Stimulated activated CD4-positive, alpha-beta T cell treated with anti-CD3 and anti-CD28 coated beads, Interleukin-4, amount 100 ng/mL, for 24 hours (primary cell): ENCODE measurements at regions not wholly inside any gene's neighbourhood (a gene's known extent, or its start where the extent isn't known, plus 50 kb on each side); places are given as distances from the start of the nearest gene placed in this dataset.
"Not testable (repeated sequence)": the region's sequence is repeated elsewhere in the genome, so short reads cannot be mapped to it uniquely, and the experiment has no call there.

Experiments
- DNase-seq: peaks from one replicate; pipeline ENCODE4 v3.0.0-alpha.2; 2020

- no peak for DNase-seq
These were observed 585.5 kb downstream of the TLE1 start for GRCh38 chr9:81103597-81104471.

- no peak for DNase-seq
These were observed 592.1 kb downstream of the TLE1 start for GRCh38 chr9:81097131-81097847.

GRCh38 chr9:81096625-81097024 is 592.7 kb downstream of the TLE1 start:
- no peak for DNase-seq

DNA sequence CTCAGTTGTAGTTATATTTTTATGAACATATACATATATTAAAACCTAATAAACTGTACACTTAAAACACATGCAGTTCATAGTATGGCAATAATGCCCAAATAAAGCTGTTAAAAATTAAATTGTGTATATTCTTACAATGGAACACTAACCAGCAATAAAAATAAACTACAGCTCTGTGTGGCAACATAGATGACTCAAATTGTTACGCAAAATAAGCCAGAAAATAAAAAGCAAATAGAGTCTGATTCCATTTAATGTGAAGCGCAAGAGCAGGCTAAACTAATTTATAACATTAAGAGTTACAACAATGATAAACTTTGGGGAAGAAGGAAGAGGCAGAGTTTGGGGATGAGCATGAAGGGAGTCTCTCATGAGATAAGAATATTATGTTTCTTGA is 597.3 kb downstream of the TLE1 start:
- no peak for DNase-seq

DNA sequence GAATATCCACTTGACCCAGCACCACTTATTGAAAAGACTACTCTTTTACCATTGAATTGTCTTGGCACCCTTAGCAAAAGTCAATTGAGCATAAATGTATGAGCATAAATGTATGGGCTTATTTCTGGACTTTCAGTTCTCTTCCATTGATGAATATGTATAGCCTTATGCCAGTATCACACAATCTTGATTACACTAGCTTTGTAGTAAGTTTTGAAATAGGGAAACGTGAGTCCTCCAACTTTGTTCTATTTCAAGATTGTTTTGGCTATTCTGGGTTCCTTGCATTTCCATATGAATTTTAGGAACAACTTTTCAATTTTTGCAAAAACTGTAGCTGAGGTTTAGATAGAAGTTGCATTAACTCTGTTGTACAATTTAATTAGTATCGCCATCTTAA is 601.0 kb downstream of the TLE1 start:
- DNase-seq = no peak

DNA sequence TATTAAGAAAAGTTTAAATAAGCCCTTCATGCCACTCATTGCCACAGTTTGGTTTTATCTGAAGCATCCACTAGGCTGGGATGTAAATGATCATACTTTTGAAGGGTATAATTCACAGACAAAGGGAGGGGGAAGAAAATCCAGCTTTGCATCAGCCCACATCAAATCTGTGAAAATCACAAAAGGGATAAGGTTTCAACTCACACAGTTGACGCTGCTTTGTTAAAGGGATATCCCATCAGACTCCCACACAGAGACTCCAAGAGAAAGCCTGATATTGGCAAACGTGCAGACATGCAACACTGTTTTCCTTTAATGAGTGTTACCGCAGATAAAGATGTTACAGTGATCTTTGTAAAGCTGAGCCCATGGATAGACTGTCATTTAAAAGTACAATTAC is 602.9 kb downstream of the TLE1 start:
- DNase-seq = no peak

DNA sequence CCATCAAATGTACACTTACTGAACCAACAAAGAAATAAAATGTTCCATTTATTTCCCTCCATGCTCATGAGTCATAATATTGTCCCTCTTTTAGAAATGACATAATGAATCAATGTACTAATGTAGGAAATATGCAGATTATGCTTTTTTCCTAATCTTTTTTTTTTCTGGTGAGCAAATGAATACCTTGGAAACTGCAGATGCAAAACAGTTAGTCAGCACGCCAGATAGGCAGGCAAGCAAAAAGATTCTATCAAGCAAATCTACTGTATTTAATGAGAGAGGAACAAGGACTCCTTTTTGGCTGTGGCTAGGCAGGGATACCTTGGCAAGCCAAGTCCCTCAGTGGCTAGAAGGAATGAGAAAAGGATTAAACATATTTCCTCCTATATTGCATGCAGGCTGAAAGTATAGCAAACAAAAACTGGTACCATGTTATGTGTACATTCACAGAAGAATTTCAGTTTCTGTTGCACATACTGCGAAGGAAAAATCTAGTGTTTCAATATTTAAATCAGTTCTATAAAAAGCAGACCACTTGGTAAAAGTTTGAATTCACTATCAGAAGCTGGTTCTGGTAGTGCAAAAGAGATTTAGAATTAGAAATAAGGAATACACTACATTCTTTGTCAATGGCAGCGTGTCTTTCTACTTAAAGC is 605.4 kb downstream of the TLE1 start:
- DNase-seq = no peak

GRCh38 chr9:81083067-81083466 is 606.3 kb downstream of the TLE1 start:
- DNase-seq = no peak

DNA sequence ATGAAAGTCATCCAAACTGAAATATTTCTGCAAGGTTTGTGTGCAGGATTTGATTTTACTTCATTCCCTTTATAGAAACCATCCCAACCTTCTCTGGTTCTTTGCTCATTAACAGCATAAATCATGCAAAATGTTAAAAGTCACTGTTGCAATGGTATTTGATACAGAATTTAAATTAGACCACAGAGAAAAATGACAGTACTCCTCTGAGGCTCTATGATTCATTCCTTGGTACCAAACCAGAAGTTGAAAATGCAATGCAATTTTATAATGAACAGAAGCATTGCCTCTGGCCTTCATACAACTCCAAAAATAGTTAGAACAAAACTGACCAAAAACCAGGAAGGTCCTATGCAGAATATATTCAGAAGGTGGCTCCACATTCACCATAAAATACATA is 607.1 kb downstream of the TLE1 start:
- no peak for DNase-seq

- no peak for DNase-seq
These were observed 608.4 kb downstream of the TLE1 start for GRCh38 chr9:81080900-81081299.

DNA sequence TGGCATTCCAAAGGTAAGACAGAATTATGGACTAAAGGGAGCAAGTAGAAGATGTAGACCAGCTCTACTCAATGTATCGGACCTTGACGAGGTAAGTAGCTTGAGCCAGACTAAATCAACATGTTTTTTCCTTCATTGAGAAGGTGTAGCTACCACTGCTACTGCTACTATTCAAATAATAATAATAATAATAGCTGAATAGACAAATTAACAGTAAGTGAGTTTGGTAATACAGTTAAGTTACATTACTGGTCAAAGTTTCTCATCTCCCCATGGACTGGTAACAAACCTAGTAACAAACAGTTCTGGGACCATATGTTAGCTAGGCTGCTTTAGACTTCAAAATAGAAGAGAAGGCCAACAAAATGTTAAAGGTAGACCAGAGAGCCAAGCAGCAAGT is 609.2 kb downstream of the TLE1 start:
- DNase-seq = no peak

DNA sequence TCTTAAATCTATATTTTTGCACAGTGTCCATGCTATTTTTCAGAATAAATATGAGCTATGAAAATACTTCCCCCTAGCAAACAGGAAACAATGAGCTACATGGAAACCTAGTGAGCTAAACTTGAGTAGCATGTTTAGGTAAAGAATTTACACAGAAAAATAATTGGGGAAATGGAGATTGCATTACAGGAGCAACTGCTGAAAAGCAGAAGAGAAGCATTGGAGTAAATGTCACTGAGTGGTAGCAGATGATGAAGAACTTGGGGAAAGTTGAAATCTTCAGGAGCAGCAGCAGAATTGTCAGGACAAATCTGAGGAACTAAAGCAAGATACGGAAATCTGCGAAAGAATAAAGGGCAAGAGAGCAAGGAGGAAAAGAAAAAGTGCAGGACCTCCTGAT is 610.3 kb downstream of the TLE1 start:
- DNase-seq = no peak

DNA sequence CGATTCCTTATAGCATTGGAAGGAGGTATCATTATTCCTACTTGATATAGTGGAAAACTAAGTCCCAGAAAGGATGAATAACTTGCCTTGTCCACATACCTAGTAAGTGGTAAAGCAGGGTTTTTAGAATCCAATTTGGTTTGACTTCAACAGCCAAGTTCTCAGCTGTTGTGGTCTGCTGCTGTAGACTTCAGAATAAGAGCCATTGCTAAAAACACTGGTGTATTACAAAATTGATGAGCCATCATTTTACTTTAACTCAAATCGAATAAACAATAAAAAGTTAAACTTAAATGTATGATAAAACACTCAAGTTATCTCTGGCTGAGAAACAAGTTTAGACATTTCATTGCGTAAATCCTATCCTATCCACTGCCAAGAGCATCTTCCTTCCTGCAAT is 610.8 kb downstream of the TLE1 start:
- DNase-seq = no peak

- no peak for DNase-seq
These were observed 611.8 kb downstream of the TLE1 start for GRCh38 chr9:81077572-81077971.

DNA sequence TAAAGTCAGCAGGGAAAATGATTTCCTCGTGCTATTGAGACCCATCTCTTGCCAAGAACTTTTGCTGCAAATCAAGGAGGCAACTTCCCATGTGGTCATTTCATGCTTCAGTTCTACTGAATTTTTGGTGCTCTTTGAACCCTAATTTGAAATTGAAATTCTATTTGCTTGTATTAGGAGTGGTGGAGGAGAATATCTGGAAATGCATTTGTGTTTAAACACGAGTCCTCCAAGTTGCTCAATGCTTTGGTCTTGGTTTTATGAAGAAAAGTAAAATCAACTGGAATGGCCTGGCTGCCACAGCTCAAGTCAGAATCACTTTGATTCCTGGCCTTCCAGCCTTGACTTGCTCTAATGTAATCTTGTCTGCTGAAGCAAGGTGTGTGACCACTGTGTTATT is 613.2 kb downstream of the TLE1 start:
- no peak for DNase-seq

DNA sequence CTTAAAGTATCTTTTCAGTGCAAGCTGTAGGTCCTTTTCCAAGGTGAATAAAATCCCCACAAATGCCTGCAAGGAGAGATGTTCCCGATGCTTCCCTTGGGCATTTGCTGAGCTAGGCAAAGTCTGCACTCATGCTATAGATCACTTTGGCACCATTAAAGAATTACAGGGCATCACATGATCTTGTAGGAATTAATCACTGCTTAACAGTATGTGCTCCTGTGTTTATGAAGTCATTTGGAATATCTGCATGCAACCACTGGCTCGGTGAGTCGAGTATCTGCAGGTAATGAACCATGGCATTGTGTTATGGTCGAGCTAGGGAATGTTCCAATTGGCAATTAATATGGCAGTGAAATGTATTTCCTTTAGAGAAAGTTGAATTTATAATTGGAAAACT is 615.1 kb downstream of the TLE1 start:
- no peak for DNase-seq

- DNase-seq = no peak
These were observed 615.5 kb downstream of the TLE1 start for GRCh38 chr9:81073821-81074220.

DNA sequence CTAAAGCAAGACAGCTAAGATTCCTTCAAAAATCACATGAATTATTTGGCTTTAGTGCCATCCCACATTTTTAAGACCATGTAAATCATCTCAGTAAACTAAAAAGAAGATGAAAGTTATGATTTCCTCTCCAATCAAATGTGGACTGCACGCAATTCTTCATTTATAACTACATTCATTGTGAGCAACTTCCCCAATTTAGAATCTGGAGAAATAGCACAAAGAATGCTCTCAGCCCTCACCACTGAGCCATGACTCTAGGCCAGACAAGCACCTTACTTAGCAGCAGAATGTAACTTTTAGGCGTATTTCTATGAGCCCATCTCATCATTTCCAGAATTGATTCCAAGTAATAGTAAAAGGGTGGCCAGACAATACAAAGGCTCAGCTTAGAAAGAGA is 616.6 kb downstream of the TLE1 start:
- DNase-seq = no peak

DNA sequence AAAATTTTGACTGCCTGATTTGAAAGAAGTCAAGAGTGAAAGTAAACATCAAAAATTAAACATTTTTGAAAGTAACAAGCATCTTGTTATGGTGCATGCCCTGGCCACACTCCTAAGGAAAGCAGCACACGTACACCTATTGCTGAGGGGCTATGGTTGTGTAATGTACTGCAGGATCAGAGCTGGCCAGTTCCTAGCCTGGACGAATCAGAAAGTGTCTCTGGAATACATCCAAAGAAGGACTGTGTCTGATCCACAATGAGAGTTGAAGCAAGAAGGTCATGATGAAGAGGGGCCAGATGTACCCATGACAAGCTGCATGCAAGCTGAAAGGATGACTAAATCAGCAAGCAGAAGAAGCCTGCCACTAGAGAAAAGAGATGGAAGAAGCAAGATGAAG is 618.2 kb downstream of the TLE1 start:
- no peak for DNase-seq

GRCh38 chr9:81070689-81071088 is 618.7 kb downstream of the TLE1 start:
- DNase-seq = no peak

- DNase-seq = no peak
These were observed 619.4 kb downstream of the TLE1 start for GRCh38 chr9:81069923-81070322.

- no peak for DNase-seq
These were observed 620.1 kb downstream of the TLE1 start for GRCh38 chr9:81069038-81069795.

GRCh38 chr9:81062995-81063394 is 626.4 kb downstream of the TLE1 start:
- DNase-seq = not testable (repeated sequence)
